GM18907 (cell line): ENCODE measurements at regions not wholly inside any gene's neighbourhood (a gene's known extent, or its start where the extent isn't known, plus 50 kb on each side); places are given as distances from the start of the nearest gene placed in this dataset.
"Not testable (repeated sequence)": the region's sequence is repeated elsewhere in the genome, so short reads cannot be mapped to it uniquely, and the experiment has no call there.

ENCODE experiments used
- ATAC-seq: cut with Tn5 transposase; IDR thresholded peaks from one replicate; pipeline ENCODE4 v1.9.1; 2021; ENCODE audit warnings: mild to moderate bottlenecking, moderate library complexity; ENCODE audit not compliant: unreplicated experiment

- no peak for ATAC-seq
Measured at GRCh38 chr3:194858382-194858781, 172.7 kb downstream of the FAM43A start.

GRCh38 chr3:194860725-194861124 lies 175.0 kb downstream of the FAM43A start:
- ATAC-seq: no peak

- ATAC-seq: no peak
Measured at GRCh38 chr3:194861375-194861774, 175.7 kb downstream of the FAM43A start.

DNA sequence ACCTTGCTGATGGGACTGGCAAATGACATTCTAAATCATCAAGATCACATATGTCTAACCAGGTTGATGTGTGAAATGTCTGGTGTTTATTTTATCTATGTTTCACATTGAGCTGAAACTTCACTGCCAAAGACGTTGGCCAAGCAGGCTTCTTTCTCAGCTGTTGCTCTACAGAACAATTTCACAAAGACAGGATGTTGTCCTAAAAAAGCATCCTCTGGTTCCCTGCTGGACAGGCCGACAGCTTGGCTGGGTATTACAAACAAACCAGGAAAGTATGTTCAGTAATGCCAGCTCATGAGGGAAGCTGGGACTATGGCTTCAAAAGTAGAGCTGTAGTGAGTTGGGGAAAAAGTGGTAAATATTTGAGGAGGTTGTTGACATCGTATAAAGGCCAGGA lies 179.4 kb downstream of the FAM43A start:
- no peak for ATAC-seq

DNA sequence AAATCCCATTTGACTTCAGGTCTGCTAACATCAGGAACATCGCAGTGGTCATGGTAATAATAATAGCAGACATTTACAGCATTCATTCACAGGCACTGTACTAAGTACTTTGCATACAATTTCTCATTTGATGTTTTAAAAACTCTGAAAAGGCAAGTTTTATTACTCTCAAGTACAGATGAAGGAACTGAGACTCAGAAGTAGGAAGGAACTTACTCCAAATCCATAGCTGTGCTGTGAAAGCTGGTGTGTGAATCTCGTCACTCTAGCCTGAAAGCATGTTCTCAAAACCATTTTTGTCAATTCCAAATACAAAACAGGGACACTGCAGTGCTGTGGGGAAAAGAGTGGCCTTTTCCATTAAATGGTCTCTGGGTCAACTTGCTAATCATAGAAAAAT lies 179.9 kb downstream of the FAM43A start:
- no peak for ATAC-seq

- ATAC-seq: no peak
Measured at GRCh38 chr3:194866236-194866635, 180.6 kb downstream of the FAM43A start.

DNA sequence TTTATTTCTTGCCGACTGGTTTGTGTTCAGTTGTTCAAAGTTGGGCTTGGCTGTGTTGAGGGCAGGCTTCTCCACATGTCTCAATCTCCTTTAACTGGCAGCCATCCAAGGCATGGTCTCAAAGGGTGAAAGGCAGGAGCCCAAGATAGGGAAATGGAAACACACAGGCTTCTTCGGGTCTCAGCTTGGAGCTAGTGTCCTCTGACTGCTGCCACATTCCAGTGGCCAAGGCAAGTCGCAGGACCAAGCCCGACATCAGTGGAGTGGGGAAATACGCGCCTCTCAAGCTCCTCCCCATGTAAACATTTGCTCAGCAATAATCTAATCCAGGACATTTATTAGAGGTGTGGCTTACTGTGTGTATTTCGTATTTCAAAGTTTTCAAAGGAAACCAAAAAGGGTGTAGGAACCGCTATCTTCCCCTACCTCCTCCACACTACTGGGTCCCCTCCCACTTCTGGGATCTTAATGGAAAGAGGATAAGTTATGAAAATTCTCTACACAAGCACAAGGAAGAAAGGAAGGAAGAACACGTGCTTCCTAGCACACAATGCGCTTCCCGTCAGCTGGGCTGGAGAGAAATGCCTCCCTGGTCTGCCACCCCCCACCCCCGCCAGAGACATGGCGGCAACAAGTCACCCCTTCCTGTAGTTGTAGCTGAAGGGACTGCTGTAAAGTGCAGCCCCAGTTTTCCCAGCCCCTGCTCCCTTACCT lies 181.7 kb downstream of the FAM43A start:
- ATAC-seq: no peak

- ATAC-seq: no peak
Measured at GRCh38 chr3:194868831-194869230, 183.1 kb downstream of the FAM43A start.

- no peak for ATAC-seq
Measured at GRCh38 chr3:194869482-194870169, 183.9 kb downstream of the FAM43A start.

- ATAC-seq: no peak
Measured at GRCh38 chr3:194870394-194871110, 184.9 kb downstream of the FAM43A start.

- ATAC-seq: no peak
Measured at GRCh38 chr3:194871143-194871863, 185.6 kb downstream of the FAM43A start.

DNA sequence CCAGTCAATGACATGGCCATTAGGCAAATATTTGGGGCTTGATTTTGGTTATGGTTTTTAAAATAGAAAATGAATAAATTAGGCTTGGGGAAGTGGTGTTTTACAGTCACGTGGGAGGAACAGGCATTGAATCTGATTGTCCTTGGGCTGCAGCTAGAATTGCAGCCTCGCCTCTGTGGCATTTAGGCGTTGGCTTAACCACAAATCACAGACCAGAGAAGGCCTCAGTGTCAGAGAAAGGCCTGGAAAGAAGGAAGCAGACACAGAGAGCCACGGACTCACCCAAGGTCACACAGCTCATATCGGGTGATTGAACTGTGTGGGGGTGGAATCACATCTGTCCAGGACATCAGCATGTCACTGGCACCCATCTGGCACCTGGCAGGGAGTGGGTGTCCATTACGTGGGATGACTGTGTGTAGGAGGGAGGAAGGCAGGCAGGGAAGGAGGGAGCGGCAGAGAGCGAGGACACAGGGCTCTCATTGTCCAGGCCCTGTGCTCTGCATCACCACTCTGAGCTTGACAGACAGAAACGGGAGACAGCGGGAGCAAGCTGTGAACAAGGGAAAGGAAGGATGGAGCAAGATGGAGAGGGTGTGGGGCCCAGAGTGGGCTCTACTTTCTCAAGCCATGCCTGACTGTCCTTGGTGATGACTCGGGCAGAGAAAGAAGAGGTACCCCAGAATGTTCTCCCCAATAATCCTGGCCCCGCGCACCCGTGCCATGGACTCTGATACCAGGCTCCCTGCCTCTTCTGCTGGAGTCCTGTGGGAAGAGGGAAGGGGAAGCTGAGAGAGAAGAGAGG lies 186.4 kb downstream of the FAM43A start:
- no peak for ATAC-seq

GRCh38 chr3:194872669-194872977 lies 186.9 kb downstream of the FAM43A start:
- no peak for ATAC-seq

DNA sequence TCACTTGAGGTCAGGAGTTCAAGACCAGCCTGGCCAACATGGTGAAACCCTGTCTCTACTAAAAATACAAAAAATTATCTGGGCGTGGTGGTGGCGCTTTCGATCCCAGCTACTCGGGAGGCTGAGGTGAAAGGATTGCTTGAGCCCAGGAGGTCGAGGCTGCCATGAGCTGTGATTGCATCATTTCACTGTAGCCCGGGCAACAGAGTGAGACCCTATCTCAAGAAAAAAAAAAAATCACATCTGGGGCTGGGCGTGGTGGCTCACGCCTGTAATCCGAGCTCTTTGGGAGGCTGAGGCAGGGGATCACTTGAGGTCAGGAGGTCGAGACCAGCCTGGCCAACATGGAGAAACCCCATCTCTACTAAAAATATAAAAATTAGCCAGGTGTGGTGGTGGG lies 187.8 kb downstream of the FAM43A start:
- ATAC-seq: not testable (repeated sequence)

GRCh38 chr3:194874206-194874605 lies 188.5 kb downstream of the FAM43A start:
- no peak for ATAC-seq

DNA sequence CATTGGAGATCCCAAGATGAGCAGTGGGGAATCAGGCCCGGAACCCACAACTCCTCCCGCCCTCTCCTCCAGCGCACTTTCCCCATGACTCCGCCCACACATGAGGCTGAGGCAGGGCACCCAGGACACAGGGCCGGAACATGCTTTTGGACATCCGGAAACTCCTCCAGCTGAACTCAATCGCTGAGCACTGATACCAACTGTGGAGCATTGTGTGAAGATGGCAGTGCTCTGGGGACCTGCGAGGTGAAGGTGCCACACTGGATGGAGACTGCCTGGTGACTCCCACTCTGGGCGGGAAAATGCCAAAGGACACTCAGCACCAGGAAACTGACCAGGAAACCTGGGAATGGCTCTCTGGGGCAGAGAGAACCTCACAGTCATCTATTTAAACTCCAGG lies 189.1 kb downstream of the FAM43A start:
- ATAC-seq: no peak

DNA sequence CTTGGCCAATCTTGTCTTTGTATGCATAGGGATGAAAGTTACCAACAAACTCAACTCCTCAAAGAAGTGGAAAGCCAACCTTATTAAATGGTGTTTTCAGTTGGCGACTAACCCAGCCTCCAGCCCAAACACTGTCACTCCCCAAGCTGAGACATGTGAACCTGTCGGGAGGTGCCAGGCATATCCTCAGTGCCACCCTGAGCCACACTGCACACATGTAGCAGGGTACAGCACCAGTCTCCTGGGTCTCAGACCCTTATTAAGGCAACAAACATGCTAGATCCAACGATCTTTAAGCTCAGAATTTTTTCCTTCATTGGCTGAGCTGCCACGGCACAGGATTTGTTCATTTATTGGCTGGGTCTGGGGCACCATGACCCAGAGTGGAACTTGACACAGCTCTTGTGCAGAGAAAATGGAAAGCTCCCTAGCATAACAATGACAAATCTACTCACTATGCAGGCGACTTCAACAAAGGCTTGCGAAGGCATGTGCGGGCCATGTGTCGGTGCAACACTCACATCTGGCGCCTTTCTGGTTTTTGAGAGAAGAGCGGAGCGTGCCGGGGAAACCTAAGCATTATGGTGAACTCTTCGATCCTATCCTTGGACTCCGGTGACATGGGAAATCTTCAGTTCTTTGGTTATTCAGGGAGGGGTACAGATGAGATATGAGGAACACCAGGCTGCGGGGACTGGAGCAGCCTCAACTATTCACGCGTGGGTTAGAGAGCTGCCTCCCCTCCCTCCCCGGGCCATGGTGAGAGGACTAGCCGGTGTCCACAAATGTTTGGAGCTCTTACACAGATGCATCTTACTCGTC lies 190.1 kb downstream of the FAM43A start:
- no peak for ATAC-seq

DNA sequence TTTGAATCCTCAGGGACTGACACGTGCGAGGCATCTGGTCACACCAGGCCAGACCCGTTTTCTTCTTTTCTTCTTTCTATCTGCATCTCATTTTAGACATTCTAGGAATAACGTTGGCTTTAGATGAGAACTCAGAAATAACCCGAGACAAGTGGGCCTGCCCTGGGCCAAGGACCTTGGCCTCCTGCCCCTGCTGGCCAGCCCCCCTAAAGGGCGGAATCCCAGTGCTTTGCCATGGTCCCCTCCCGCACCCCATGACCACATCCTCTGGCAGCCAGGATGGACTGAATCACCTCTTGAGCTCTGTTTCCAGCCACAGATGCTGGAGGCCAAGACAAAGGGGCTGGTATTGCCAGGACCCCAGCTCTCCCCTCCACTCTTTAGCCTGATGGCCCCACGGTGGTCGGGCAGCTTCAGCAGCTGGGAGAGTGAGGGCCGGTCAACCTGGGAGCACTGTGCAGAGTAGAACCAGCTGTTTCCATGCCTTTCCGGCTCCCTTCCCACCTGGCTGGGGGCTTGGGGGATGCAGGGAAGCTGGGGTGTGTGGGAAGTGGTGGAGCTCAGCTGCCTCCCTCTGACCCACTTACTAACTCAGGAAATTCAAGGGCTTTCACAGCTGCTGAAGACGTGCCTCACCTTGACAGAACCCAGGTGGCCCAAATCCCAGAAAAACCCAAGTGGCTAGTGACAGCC lies 190.9 kb downstream of the FAM43A start:
- ATAC-seq: no peak
